Heart left ventricle (tissue), 13 donors: ENCODE measurements at regions not wholly inside any gene's neighbourhood (a gene's known extent, or its start where the extent isn't known, plus 50 kb on each side); places are given as distances from the start of the nearest gene placed in this dataset.

Experiments
- CTCF ChIP-seq, 12 donors: fragments of 200-600 bp; sonication (generic) in 4 of 12; IDR thresholded peaks; one replicate each; pipeline versions ENCODE4 v1.5.0 to v1.8.0; 2018 to 2022; ENCODE audit warnings: antibody characterized with exemption in 12 of 12, mild to moderate bottlenecking in 5 of 12
- POLR2A ChIP-seq, 2 donors: fragments of 450-650 bp; IDR thresholded peaks; one replicate each; pipeline ENCODE4 v1.6.1; 2017; ENCODE audit warnings: antibody characterized with exemption in 2 of 2, mild to moderate bottlenecking in 2 of 2, moderate library complexity in 2 of 2
- donor health status: ischemic (EF 13 %, LVEDD 7.1; RV severe dilation, severe dysfunction).
- donor health status: DM: no; HTN: yes; CAD: no.
- donor health status: DM: no; HTN: no; CAD: no.
- donor health status: ischemic (EF 25% LVEDD 6.9; RV normal size, moderate dysfunction).
- donor health status: ischemic (EF 25% LVEDD 5.7; RV mildly dilated, moderate dysfunction).
- donor health status: ischemic (EF 35%, LVEDD 5.7; RV mildly dilated, moderate dysfunction).
- donor health status: nonischemic (EF 11% LVEDD 7.7; RV severe dilation, severe dysfunction).
- donor health status: DM: yes; HTN: yes; CAD: no.
- donor health status: PGD.
- donor health status: ischemic (EF 29% LVEDD 5.4; RV normal size, mild dysfunction).
- donor health status: nonischemic (EF 23%, LVEDD 6.1; RV moderate dilation, normal function).

- TF ChIP-seq CTCF (IDR thresholded peaks at IDR 0.05), result no peak
- TF ChIP-seq POLR2A (IDR thresholded peaks at IDR 0.05), result no peak
Measured at GRCh38 chr1:181178241-181178879, 89.9 kb downstream of the IER5 start.
